PC-3 (cell line): ENCODE measurements at regions not wholly inside any gene's neighbourhood (a gene's known extent, or its start where the extent isn't known, plus 50 kb on each side); places are given as distances from the start of the nearest gene placed in this dataset.

Experiments
- ATAC-seq: fragments of 200-7000 bp; cut with Tn5 transposase; 2 replicates; pipeline ENCODE4 v1.9.1; 2020; ENCODE audit warnings: mild to moderate bottlenecking, moderate library complexity
- BruUV-seq: library from RNA; stranded (reverse); fragments of 400-500 nt; replicated peaks from 2 replicates; lab custom pipeline; 2021; lab: Mats Ljungman, UMichigan
- CTCF ChIA-PET: fragments of 300-600 bp; sonication (Branson Sonifier 250); formaldehyde crosslinking; loops from one replicate; lab custom pipeline; 2022; ENCODE audit warnings: antibody characterized with exemption; lab: Charles Lee
- POLR2A ChIA-PET: fragments of 300-600 bp; sonication (Branson Sonifier 250); formaldehyde crosslinking; loops from one replicate; lab custom pipeline; 2022; ENCODE audit warnings: antibody characterized with exemption; ENCODE audit not compliant: unreplicated experiment; lab: Charles Lee
- DNase-seq: peaks from one replicate; pipeline ENCODE4 v3.0.0-alpha.2; 2015
- H2AFZ ChIP-seq: fragments of 300-600 bp; sonication (generic); 2 replicates; pipeline ENCODE4 v1.6.0; 2016; ENCODE audit warnings: antibody characterized with exemption, low read length
- H3F3A ChIP-seq: fragments of 300-600 bp; sonication (generic); one replicate; pipeline ENCODE4 v1.6.0; 2017; ENCODE audit warnings: antibody characterized with exemption, low read length, control low read depth, mild to moderate bottlenecking; ENCODE audit not compliant: unreplicated experiment
- H3K27ac ChIP-seq: fragments of 300-600 bp; sonication (generic); 2 replicates; pipeline ENCODE4 v1.5.1; 2016; ENCODE audit warnings: mild to moderate bottlenecking, low read length
- H3K27me3 ChIP-seq: fragments of 300-600 bp; sonication (generic); 2 replicates; pipeline ENCODE4 v1.6.1; 2016; ENCODE audit warnings: low read length, mixed read lengths
- H3K36me3 ChIP-seq: fragments of 300-600 bp; sonication (generic); 2 replicates; pipeline ENCODE4 v1.6.1; 2016; ENCODE audit warnings: low read depth, mixed run types, low read length, mixed read lengths
- H3K4me1 ChIP-seq: fragments of 300-600 bp; sonication (generic); 2 replicates; pipeline ENCODE4 v1.5.1; 2016; ENCODE audit warnings: low read length; ENCODE audit not compliant: insufficient read depth
- H3K4me2 ChIP-seq: fragments of 300-600 bp; sonication (generic); 2 replicates; pipeline ENCODE4 v1.6.0; 2016; ENCODE audit warnings: low read length
- H3K4me3 ChIP-seq: fragments of 300-600 bp; sonication (generic); 2 replicates; pipeline ENCODE4 v1.5.1; 2016; ENCODE audit warnings: mild to moderate bottlenecking, low read length, mixed read lengths
- H3K79me2 ChIP-seq: fragments of 300-600 bp; sonication (generic); 2 replicates; pipeline ENCODE4 v1.6.1; 2017; ENCODE audit warnings: low read length, mixed read lengths
- H3K9ac ChIP-seq: fragments of 300-600 bp; sonication (generic); 2 replicates; pipeline ENCODE4 v1.6.0; 2016; ENCODE audit warnings: mild to moderate bottlenecking, low read length
- H3K9me2 ChIP-seq: fragments of 300-600 bp; sonication (generic); replicated peaks from 2 replicates; pipeline ENCODE4 v1.6.1; 2016; ENCODE audit warnings: mixed run types, low read length, mixed read lengths
- H3K9me3 ChIP-seq: fragments of 300-600 bp; sonication (generic); 2 replicates; pipeline ENCODE4 v1.6.1; 2016; ENCODE audit warnings: low read length, mixed read lengths
- H4K20me1 ChIP-seq: fragments of 300-600 bp; sonication (generic); 2 replicates; pipeline ENCODE4 v1.6.1; 2016; ENCODE audit warnings: low read length, mixed read lengths
- EZH2 ChIP-seq: fragments of 300-600 bp; sonication (generic); IDR thresholded peaks from one replicate; pipeline ENCODE4 v1.6.1; 2017; ENCODE audit warnings: antibody characterized with exemption, mild to moderate bottlenecking, low read length; ENCODE audit not compliant: unreplicated experiment
- EZH2phosphoT487 ChIP-seq: fragments of 300-600 bp; sonication (generic); IDR thresholded peaks from 2 replicates; pipeline ENCODE4 v1.6.1; 2018; ENCODE audit warnings: mild to moderate bottlenecking, antibody characterized with exemption, low read length, borderline replicate concordance
- intact Hi-C: fragments of 100-400 bp; cut with micrococcal nuclease; formaldehyde crosslinking; loops from 2 replicates; pipeline ENCODE4 v1.9.0; 2023
- TF ChIP-seq, protein P1 (sequence below): fragments of 300-600 bp; sonication (generic); conservative IDR thresholded peaks from 2 replicates; pipeline ENCODE4 v1.5.1; 2017; ENCODE audit warnings: antibody characterized with exemption, low read depth, mild to moderate bottlenecking, low read length

DNA sequence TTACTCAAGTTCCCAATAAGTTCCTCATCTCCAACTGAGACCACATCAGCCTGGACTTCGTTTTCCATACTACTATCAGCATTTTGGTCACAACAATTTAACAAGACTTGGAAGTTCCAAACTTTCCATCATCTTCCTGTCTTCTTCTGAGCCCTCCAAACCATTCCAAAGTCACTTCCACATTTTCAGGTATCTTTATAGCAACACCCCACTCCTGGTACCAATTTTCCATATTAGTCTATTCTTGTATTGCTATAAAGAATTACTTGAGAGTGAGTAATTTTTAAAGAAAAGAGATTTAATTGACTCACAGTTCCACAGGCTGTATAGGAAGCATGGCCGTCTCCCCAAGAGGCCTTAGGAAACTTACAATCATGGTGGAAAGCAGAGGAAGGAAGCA, 138.6 kb upstream of the GPRIN3 start:
- H3K4me1 ChIP-seq: peaks cover 4% of the 10 kb centered on the region; the same call in 1 of the 2 replicates
- no peak overlapping the region for H3K9ac ChIP-seq
- intact Hi-C loops: no loop called here
- H3K4me2 ChIP-seq: no peak overlapping the region
- no peak overlapping the region for H3K4me3 ChIP-seq
- no peaks in the 10 kb centered on the region for H3K36me3 ChIP-seq
- no peaks in the 10 kb centered on the region for H3K27me3 ChIP-seq
- ATAC-seq (no peak), DNase-seq (no peak)
- no peak overlapping the region for H2AFZ ChIP-seq
- BruUV-seq: no TSS peak
- H3K27ac ChIP-seq: no peak overlapping the region
- H3K9me2 ChIP-seq: no peaks in the 10 kb centered on the region
- TF ChIP-seq EZH2phosphoT487 (no peak), EZH2 (no peak)
- TF ChIP-seq, protein P1, sequence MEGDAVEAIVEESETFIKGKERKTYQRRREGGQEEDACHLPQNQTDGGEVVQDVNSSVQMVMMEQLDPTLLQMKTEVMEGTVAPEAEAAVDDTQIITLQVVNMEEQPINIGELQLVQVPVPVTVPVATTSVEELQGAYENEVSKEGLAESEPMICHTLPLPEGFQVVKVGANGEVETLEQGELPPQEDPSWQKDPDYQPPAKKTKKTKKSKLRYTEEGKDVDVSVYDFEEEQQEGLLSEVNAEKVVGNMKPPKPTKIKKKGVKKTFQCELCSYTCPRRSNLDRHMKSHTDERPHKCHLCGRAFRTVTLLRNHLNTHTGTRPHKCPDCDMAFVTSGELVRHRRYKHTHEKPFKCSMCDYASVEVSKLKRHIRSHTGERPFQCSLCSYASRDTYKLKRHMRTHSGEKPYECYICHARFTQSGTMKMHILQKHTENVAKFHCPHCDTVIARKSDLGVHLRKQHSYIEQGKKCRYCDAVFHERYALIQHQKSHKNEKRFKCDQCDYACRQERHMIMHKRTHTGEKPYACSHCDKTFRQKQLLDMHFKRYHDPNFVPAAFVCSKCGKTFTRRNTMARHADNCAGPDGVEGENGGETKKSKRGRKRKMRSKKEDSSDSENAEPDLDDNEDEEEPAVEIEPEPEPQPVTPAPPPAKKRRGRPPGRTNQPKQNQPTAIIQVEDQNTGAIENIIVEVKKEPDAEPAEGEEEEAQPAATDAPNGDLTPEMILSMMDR: no peak
- ChIA-PET POLR2A (no interaction called here), CTCF (no interaction called here)
- H3K9me3 ChIP-seq: 0 out of 2 replicates have a peak, but pooled peaks cover 5% of the 10 kb centered on the region
- no peaks in the 10 kb centered on the region for H3F3A ChIP-seq
- H4K20me1 ChIP-seq: no peaks in the 10 kb centered on the region
- H3K79me2 ChIP-seq: no peaks in the 10 kb centered on the region

DNA sequence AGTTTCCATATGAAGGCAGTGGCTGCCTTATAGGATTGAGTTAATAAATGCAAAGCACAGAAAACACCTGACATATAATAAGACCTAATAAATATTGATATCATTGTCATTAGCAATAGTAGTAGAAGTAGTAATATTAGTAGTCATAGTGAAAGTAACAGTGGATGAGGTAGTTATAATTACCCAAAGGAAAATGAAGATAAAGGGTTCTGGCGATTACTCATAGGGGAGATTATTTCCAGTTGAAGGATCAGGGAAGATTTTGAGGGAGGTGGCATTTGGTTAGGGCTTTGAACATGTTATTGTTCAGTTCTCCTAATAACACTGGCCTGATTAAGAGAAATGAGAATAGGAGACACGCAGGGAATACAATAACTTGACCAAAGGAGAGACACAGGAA, 131.9 kb upstream of the GPRIN3 start:
- no peak overlapping the region for H3K27ac ChIP-seq
- intact Hi-C loops: loop anchor here (5.0 kb wide), 1 partner anchor 463 kb away; no protein-coding TSS in a partner anchor
- no peaks in the 10 kb centered on the region for H4K20me1 ChIP-seq
- TF ChIP-seq EZH2phosphoT487 (no peak), EZH2 (no peak)
- TF ChIP-seq, protein P1: no peak
- H3K9me3 ChIP-seq: no peaks in the 10 kb centered on the region
- no peak overlapping the region for H3K4me2 ChIP-seq
- no peak overlapping the region for H3K4me3 ChIP-seq
- ChIA-PET CTCF (no interaction called here), POLR2A (no interaction called here)
- peaks cover 8% of the 10 kb centered on the region; the same call in 1 of the 2 replicates for H3K27me3 ChIP-seq
- no peak for DNase-seq
- no peaks in the 10 kb centered on the region for H3K4me1 ChIP-seq
- H3K9ac ChIP-seq: no peak overlapping the region
- H3K36me3 ChIP-seq: no peaks in the 10 kb centered on the region
- no peaks in the 10 kb centered on the region for H3F3A ChIP-seq
- no peak overlapping the region for H2AFZ ChIP-seq
- ATAC-seq: no peak
- no TSS peak for BruUV-seq
- no peaks in the 10 kb centered on the region for H3K79me2 ChIP-seq
- no peaks in the 10 kb centered on the region for H3K9me2 ChIP-seq

DNA sequence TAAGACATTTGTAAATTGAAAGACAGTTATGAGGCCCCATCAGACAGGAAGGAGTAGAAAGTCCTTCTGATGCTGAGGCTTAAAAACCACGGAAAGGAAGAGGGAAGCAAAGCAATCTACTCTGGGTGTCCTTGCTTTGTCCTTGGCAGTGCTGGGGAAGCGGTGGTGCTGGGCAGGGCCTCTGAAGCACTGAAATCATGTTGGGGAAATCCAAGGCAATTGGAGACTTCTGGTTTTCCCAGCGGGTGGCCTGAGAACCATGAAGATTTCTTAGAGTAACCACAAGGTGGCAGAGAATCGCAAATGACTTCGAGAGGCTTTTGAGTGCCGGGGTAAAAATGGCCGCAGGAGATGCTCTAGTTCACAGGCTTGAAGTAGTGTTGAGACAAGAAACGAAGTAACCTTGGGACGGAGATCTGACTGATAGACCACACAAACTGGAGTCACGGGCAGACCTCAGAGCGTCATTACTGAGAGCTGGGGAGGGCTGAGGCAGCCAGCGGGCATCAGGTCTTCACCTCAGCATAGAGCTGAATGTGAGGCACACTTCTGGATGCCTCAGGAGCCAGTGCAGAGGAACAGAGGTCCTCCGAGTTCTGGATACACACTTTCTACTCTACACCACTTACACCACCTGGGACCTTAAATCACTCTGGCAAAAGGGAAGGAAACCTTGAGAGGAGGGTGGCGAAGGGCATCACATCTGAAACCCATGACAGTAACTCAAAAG, 130.7 kb upstream of the GPRIN3 start:
- H3K36me3 ChIP-seq: no peaks in the 10 kb centered on the region
- no peaks in the 10 kb centered on the region for H3K9me3 ChIP-seq
- peaks cover 8% of the 10 kb centered on the region; the same call in 1 of the 2 replicates for H3K27me3 ChIP-seq
- CTCF ChIA-PET: interaction anchor here (0.6 kb wide), 1 partner anchor 234 kb away, joined by 3 read pairs; no protein-coding TSS in a partner anchor
- no peak overlapping the region for H3K27ac ChIP-seq
- H3K4me2 ChIP-seq: peak overlapping the region; percentile 44; the same call in 1 of the 2 replicates
- H3K9me2 ChIP-seq: no peaks in the 10 kb centered on the region
- intact Hi-C loops: loop anchor here (5.0 kb wide), 1 partner anchor 464 kb away; no protein-coding TSS in a partner anchor
- no peaks in the 10 kb centered on the region for H3K79me2 ChIP-seq
- POLR2A ChIA-PET: no interaction called here
- no peak overlapping the region for H3K4me3 ChIP-seq
- H3K4me1 ChIP-seq: no peaks in the 10 kb centered on the region
- H2AFZ ChIP-seq: peak overlapping the region; percentile 79
- DNase-seq: peak; percentile 66
- BruUV-seq: no TSS peak
- TF ChIP-seq EZH2: no peak
- TF ChIP-seq, protein P1: peak; percentile 60
- no peak overlapping the region for H3K9ac ChIP-seq
- H3F3A ChIP-seq: no peaks in the 10 kb centered on the region
- ATAC-seq: peak; percentile 62
- no peaks in the 10 kb centered on the region for H4K20me1 ChIP-seq
